Liver (tissue), 8 donors: ENCODE measurements at regions not wholly inside any gene's neighbourhood (a gene's known extent, or its start where the extent isn't known, plus 50 kb on each side); places are given as distances from the start of the nearest gene placed in this dataset.

Experiments
- DNase-seq: peaks from one replicate; pipeline ENCODE4 v3.0.0-alpha.2; 2017; ENCODE audit warnings: low spot score
- H3K27ac ChIP-seq, 2 donors: one replicate each; pipeline ENCODE4 v1.7.0; 2013; ENCODE audit warnings: inconsistent platforms in 2 of 2, low read length in 2 of 2, control low read depth in 1 of 2, low read depth in 1 of 2, mild to moderate bottlenecking in 1 of 2
- H3K27me3 ChIP-seq, 4 donors: one replicate each; pipeline versions ENCODE4 v1.6.1 to v1.7.0; 2013; ENCODE audit warnings: low read length in 3 of 4, inconsistent platforms in 1 of 4, mild to moderate bottlenecking in 1 of 4, moderate library complexity in 1 of 4; ENCODE audit not compliant: control insufficient read depth in 4 of 4, insufficient read depth in 4 of 4
- H3K36me3 ChIP-seq, 4 donors: one replicate each; pipeline versions ENCODE4 v1.6.1 to v1.7.0; 2013; ENCODE audit warnings: low read length in 3 of 4, mild to moderate bottlenecking in 3 of 4, low read depth in 1 of 4, moderate library complexity in 1 of 4; ENCODE audit not compliant: control insufficient read depth in 4 of 4, insufficient read depth in 3 of 4
- H3K4me1 ChIP-seq, 4 donors: one replicate each; pipeline versions ENCODE4 v1.6.1 to v1.7.0; 2013; ENCODE audit warnings: low read length in 3 of 4, mild to moderate bottlenecking in 3 of 4, moderate library complexity in 1 of 4; ENCODE audit not compliant: control insufficient read depth in 4 of 4, insufficient read depth in 4 of 4
- H3K4me3 ChIP-seq, 3 donors: one replicate each; pipeline versions ENCODE4 v1.6.1 to v1.7.0; 2013; ENCODE audit warnings: low read length in 3 of 3, control low read depth in 1 of 3, low read depth in 1 of 3, mild to moderate bottlenecking in 1 of 3
- H3K9ac ChIP-seq, 2 donors: one replicate each; pipeline ENCODE4 v1.7.0; 2013; ENCODE audit warnings: low read length in 2 of 2, mild to moderate bottlenecking in 2 of 2, moderate library complexity in 2 of 2, control low read depth in 1 of 2, low read depth in 1 of 2
- H3K9me3 ChIP-seq, 4 donors: one replicate each; pipeline versions ENCODE4 v1.6.1 to v1.7.0; 2013; ENCODE audit warnings: low read length in 3 of 4; ENCODE audit not compliant: control insufficient read depth in 4 of 4
- ATF3 ChIP-seq: IDR thresholded peaks from 2 replicates; pipeline ENCODE4 v1.6.1; 2016; ENCODE audit warnings: antibody characterized with exemption
- CTCF ChIP-seq: fragments of 150-350 bp; IDR thresholded peaks from 2 replicates; pipeline ENCODE4 v1.5.1; 2017; ENCODE audit warnings: improper control_type of control experiment, low read depth, low read length; ENCODE audit not compliant: missing input control
- EGR1 ChIP-seq, 2 donors: IDR thresholded peaks; 2 replicates each; pipeline ENCODE4 v1.6.1; 2016 to 2018; ENCODE audit warnings: antibody characterized with exemption in 2 of 2, low read depth in 2 of 2
- FOXA1 ChIP-seq: IDR thresholded peaks from 2 replicates; pipeline ENCODE4 v1.6.1; 2016; ENCODE audit warnings: antibody characterized with exemption
- FOXA2 ChIP-seq: IDR thresholded peaks from 2 replicates; pipeline ENCODE4 v1.6.1; 2016; ENCODE audit warnings: antibody characterized with exemption
- GABPA ChIP-seq, 2 donors: IDR thresholded peaks in 1 of 2; conservative IDR thresholded peaks in 1 of 2; 2 replicates each; pipeline ENCODE4 v1.6.1; 2016; ENCODE audit warnings: antibody characterized with exemption in 2 of 2, mild to moderate bottlenecking in 1 of 2, moderate library complexity in 1 of 2
- HNF4A ChIP-seq, 2 donors: conservative IDR thresholded peaks; 2 replicates each; pipeline ENCODE4 v1.6.1; 2016; ENCODE audit warnings: antibody characterized with exemption in 2 of 2, mild to moderate bottlenecking in 2 of 2
- HNF4G ChIP-seq: IDR thresholded peaks from 2 replicates; pipeline ENCODE4 v1.6.1; 2016; ENCODE audit warnings: antibody characterized with exemption
- JUND ChIP-seq, 2 donors: IDR thresholded peaks; 2 replicates each; pipeline ENCODE4 v1.6.1; 2016; ENCODE audit warnings: antibody characterized with exemption in 2 of 2
- MAX ChIP-seq: IDR thresholded peaks from 2 replicates; pipeline ENCODE4 v1.6.1; 2016; ENCODE audit warnings: antibody characterized with exemption
- NR2F2 ChIP-seq: IDR thresholded peaks from 2 replicates; pipeline ENCODE4 v1.6.1; 2016; ENCODE audit warnings: antibody characterized with exemption
- RAD21 ChIP-seq, 2 donors: IDR thresholded peaks; 2 replicates each; pipeline ENCODE4 v1.6.1; 2016; ENCODE audit warnings: antibody characterized with exemption in 2 of 2, mild to moderate bottlenecking in 2 of 2
- REST ChIP-seq: IDR thresholded peaks from 2 replicates; pipeline ENCODE4 v1.6.1; 2016; ENCODE audit warnings: antibody characterized with exemption, mild to moderate bottlenecking
- RXRA ChIP-seq, 2 donors: IDR thresholded peaks; 2 replicates each; pipeline ENCODE4 v1.6.1; 2017 to 2018; ENCODE audit warnings: antibody characterized with exemption in 2 of 2, mild to moderate bottlenecking in 1 of 2
- SP1 ChIP-seq: IDR thresholded peaks from 2 replicates; pipeline ENCODE4 v1.6.1; 2018; ENCODE audit warnings: antibody characterized with exemption, mild to moderate bottlenecking
- TAF1 ChIP-seq: conservative IDR thresholded peaks from 2 replicates; pipeline ENCODE4 v1.6.1; 2016; ENCODE audit warnings: antibody characterized with exemption, mild to moderate bottlenecking
- YY1 ChIP-seq: IDR thresholded peaks from 2 replicates; pipeline ENCODE4 v1.6.1; 2016; ENCODE audit warnings: antibody characterized with exemption, mild to moderate bottlenecking
- ZBTB33 ChIP-seq: IDR thresholded peaks from 2 replicates; pipeline ENCODE4 v1.6.1; 2016; ENCODE audit warnings: antibody characterized with exemption
- WGBS: extraction: QIAGEN DNeasy Blood & Tissue Kit; methylation state at CpG from one replicate; pipeline ENCODE4 v1.1.7; 2013; 5-methylcytosine and 5-hydroxymethylcytosine counted together
- donor health status: healthy.
- donor health status: healthy.
- donor health status: healthy.
- donor health status: healthy.
- donor health status: healthy.

GRCh38 chr13:104871456-104871855 is 1664.0 kb downstream of the EFNB2 start:
- DNase-seq, result no peak
- 81% methylated on average over 3 of the region's 3 CpGs for WGBS

More at GRCh38 chr13:104871456-104871855, 1664.0 kb downstream of the EFNB2 start:
- Histone ChIP-seq H3K9me3 (no peaks in the 10 kb centered on the region), H3K27me3 (no peaks in the 10 kb centered on the region), H3K36me3 (no peaks in the 10 kb centered on the region), H3K9ac (no peak overlapping the region), H3K27ac (no peak overlapping the region), H3K4me1 (no peaks in the 10 kb centered on the region), H3K4me3 (no peak overlapping the region)
- no peak for TF ChIP-seq FOXA1
- TF ChIP-seq HNF4A (conservative IDR thresholded peaks at IDR 0.05), result no peak
- no peak for TF ChIP-seq CTCF
- TF ChIP-seq EGR1 (IDR thresholded peaks at IDR 0.05; ENCODE audit: low read depth in 2 of 2), result no peak
- no peak for TF ChIP-seq SP1
- no peak for TF ChIP-seq ATF3
- no peak for TF ChIP-seq HNF4G
- no peak for TF ChIP-seq RXRA (IDR thresholded peaks at IDR 0.05)
- TF ChIP-seq MAX, result no peak
- no peak for TF ChIP-seq TAF1
- no peak for TF ChIP-seq FOXA2
- no peak for TF ChIP-seq NR2F2
- TF ChIP-seq RAD21 (IDR thresholded peaks at IDR 0.05), result no peak
- TF ChIP-seq REST, result no peak
- no peak for TF ChIP-seq ZBTB33
- TF ChIP-seq JUND (IDR thresholded peaks at IDR 0.05), result no peak
- no peak for TF ChIP-seq YY1
- TF ChIP-seq GABPA (IDR thresholded peaks at IDR 0.05 in 1 of 2, conservative IDR thresholded peaks at IDR 0.05 in 1 of 2), result no peak
